GM10847 (cell line): ENCODE measurements at regions not wholly inside any gene's neighbourhood (a gene's known extent, or its start where the extent isn't known, plus 50 kb on each side); places are given as distances from the start of the nearest gene placed in this dataset.

ENCODE experiments used
- POLR2A ChIP-seq: IDR thresholded peaks from 2 replicates; pipeline ENCODE4 v1.6.1; 2011; ENCODE audit not compliant: insufficient read length; ENCODE audit errors: extremely low read depth

DNA sequence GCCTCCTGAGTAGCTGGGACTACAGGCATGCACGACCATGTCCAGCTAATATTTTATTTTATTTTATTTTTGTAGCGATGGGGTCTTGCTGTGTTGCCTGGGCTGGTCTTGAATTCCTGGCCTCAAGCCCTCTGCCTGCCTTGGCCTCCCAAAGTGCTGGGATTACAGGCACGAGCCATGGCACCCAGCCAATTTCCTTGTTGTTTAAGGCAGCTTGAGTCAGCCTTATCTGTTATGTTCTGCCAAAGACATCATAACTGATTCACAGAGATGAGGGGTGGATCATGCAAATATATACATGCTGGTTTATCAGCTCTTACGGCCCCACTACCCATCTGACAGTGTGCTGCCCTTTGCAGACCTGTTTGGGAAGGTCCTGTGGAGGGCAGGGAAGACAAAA is 826.7 kb downstream of the TYW1 start:
- TF ChIP-seq POLR2A = no peak

DNA sequence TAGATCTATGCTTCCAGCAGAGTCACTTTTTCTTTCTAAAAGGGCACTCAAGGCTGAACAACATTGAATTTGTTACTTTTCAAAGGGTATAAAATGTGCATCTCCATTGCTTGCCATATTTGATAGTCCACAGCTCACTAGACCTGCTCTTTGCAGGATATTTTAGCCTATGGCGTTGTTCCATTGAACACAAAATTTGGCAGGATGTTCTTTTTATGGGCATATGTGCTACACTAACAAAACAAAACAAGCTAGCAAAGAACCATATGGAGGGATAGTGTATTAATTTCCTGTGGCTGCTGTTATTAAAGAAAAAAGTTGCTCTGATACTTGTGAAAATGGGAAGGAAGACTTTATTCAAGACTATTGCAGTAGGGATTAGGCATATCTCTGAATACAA is 828.7 kb downstream of the TYW1 start:
- TF ChIP-seq POLR2A = no peak

DNA sequence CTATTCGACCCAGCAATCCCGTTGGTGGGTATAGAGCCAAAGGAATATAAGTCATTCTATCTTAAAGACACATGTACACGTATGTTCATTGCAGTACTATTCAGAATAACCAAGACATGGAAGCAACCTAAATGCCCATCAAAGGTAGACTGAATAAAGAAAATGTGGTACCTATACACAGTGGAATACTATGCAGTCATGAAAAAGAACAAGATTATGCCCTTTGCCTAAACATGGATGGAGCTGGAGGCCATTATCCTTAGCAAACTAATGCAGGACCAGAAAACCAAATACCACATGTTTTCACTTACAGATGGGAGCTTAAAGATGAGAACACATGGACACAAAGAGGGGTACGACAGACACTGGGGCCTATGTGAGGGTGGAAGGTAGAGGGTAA is 845.3 kb downstream of the TYW1 start:
- TF ChIP-seq POLR2A = no peak

DNA sequence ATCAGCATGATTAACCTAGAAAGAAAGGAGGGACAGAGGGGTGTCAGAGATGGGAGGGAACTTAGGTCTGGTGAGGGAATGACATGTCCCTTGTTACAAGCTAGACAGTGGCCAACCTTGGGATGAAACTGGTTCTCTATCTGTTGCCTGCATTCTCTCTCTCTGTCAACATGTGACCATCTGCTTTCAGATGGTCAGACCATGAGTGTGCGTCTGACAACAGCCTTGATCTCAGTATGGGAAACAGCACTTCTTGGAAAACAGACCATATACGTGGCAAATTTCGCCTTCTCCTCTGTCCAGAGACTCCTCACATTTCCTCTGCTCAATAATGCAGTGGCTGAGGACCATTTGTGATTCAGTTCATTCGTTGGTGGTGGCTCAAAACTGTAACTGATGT is 845.9 kb downstream of the TYW1 start:
- no peak for TF ChIP-seq POLR2A

DNA sequence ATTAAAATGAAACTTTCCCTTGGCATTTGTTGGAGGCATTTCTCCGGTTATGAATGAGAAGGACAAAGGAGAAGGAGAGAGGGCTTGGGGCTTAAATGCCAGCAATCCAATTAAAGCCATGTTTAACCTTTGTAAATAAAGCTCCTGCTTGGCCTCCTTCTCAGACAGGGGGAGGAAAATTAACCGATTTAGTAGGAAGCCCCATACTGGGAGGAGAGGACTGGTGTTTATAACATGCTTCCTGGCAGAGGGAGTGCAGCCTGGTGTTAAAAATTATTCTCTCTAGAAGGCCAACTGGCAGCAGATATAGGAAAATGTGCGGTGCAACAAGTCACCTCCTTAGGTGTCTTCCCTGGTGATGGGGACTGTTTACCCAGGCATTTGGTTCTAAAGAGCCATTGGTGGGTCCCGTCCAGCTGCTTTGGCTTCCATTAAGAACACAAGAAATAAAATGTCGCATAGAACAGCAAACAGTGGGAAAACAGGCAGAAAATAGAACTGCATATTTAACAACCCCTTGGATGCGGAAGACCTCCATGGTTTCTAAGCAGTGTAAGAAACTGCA is 846.5 kb downstream of the TYW1 start:
- no peak for TF ChIP-seq POLR2A

- no peak for TF ChIP-seq POLR2A
Measured at GRCh38 chr7:67843615-67844014, 847.0 kb downstream of the TYW1 start.

GRCh38 chr7:67847092-67847787 is 850.6 kb downstream of the TYW1 start:
- TF ChIP-seq POLR2A = no peak

DNA sequence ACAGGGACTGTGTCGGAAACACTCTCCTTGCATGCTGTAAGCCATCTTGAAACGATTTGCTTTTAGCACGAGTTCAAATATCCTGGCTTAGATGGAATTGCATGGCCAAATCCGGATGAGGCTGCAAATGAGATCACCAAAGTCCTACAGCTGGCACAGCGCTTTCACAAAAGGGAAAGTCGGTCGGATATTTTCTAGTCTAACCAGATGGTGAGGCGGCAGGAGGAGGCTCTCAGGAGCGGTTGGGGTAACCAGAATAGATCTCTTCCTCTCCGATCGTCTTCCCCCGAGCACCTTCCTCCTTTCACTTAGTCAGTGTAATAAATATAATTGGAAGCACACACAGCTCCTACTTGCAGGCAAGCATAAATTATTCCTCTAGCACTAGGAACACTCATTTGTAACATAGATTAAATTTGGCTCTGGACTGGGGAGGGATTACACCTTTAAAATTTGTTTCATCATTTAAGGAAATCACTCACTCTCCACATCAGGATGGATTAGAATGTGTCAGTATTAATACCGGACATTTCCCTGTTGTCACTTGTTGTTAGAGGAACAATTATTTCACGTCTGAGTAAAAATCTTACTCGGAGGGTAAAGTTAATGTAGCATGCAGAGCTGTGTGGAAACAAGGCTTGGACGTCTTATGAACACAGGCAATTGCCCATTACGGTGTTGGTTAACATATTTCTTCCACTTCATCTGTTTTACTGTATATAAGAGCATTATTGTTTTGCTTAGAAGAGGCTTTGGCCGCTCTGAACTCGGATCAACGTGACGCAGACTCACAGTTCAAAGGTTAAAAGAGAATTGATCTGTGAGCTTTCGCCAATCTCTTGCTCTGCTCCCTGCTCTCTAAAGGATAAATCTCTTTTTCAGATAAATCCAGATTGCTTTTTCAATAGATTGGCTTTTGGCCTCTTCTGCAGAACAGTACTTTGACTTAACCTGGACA is 857.9 kb downstream of the TYW1 start:
- no peak for TF ChIP-seq POLR2A

DNA sequence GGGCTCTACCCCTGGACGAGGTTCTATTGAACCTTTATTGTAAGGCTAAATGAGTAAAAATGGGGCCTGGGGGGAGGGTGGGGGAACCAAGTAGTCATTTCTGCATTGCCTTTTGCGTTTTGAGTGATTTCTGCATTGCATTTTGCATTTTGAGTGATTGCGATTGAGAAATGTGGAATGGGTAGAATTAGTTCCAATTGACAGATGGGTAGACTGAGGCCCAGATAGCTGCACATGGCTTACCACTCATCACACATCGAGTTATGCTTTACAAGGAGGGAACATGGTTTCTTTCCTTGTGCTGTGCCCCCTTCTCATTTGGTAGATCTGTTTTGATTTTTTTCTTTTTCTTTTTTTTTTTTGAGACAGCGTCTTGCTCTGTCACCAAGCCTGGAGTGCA is 858.7 kb downstream of the TYW1 start:
- TF ChIP-seq POLR2A = no peak

- TF ChIP-seq POLR2A = no peak
Measured at GRCh38 chr7:67856046-67856445, 859.4 kb downstream of the TYW1 start.

- no peak for TF ChIP-seq POLR2A
Measured at GRCh38 chr7:67857698-67858097, 861.1 kb downstream of the TYW1 start.

DNA sequence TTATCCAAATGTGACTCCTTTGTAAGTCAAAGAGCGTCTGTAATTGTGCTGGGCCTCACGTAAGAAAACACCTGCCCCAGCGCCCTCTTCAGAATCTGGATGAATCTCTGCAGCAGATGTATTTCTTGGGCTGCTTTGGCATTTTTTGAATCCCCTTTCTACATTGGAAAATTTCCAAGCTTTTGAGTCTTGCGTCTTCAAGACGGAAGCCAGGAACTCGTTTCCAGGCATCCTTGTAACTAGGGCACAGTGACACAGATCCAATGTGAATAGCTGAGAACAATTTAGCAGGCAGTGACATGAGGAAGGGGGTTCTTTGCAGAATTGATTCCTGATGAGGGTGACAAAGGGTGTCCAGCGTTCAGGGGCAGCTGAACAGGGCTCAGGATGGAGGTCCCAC is 862.3 kb downstream of the TYW1 start:
- TF ChIP-seq POLR2A = no peak

DNA sequence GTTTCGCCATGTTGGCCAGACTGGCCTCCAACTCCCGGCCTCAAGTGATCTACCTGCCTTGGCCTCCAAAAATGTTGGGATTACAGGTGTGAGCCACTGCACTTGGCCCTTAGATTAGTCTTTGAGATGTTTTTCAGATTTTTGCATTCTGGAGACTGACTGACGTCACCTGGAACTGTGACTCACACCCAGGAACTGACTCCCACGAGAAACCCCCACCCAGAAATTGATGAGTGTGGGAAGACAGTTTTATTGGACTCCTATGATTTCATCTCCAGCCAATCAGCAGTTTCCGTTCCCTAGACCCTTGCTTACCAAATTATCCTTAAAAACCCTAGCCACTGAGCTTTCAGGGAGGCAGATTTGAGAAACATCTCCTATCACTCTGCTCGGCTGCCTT is 867.3 kb downstream of the TYW1 start:
- no peak for TF ChIP-seq POLR2A

GRCh38 chr7:67866054-67866453 is 869.4 kb downstream of the TYW1 start:
- TF ChIP-seq POLR2A = no peak

- TF ChIP-seq POLR2A = no peak
Measured at GRCh38 chr7:67866812-67867211, 870.2 kb downstream of the TYW1 start.

- no peak for TF ChIP-seq POLR2A
Measured at GRCh38 chr7:67870396-67870795, 873.8 kb downstream of the TYW1 start.

- no peak for TF ChIP-seq POLR2A
Measured at GRCh38 chr7:67875558-67875957, 878.9 kb downstream of the TYW1 start.

GRCh38 chr7:67878808-67879207 is 882.2 kb downstream of the TYW1 start:
- TF ChIP-seq POLR2A = no peak
